HG03575 (cell line): ENCODE measurements at regions not wholly inside any gene's neighbourhood (a gene's known extent, or its start where the extent isn't known, plus 50 kb on each side); places are given as distances from the start of the nearest gene placed in this dataset.
"Not testable (repeated sequence)": the region's sequence is repeated elsewhere in the genome, so short reads cannot be mapped to it uniquely, and the experiment has no call there.

Source experiments
- ATAC-seq: cut with Tn5 transposase; IDR thresholded peaks from one replicate; pipeline ENCODE4 v1.9.1; 2021; ENCODE audit not compliant: unreplicated experiment, insufficient number of reproducible peaks, low FRiP score; ENCODE audit errors: extremely low read depth

GRCh38 chr5:2110137-2110933 is 227.6 kb upstream of the IRX4 start:
- ATAC-seq: no peak

GRCh38 chr5:2109566-2109965 is 226.8 kb upstream of the IRX4 start:
- ATAC-seq: no peak

GRCh38 chr5:2106721-2107120 is 224.0 kb upstream of the IRX4 start:
- ATAC-seq: no peak

- ATAC-seq: no peak
Measured at GRCh38 chr5:2105141-2105540, 222.4 kb upstream of the IRX4 start.

- no peak for ATAC-seq
Measured at GRCh38 chr5:2103940-2104339, 221.2 kb upstream of the IRX4 start.

- no peak for ATAC-seq
Measured at GRCh38 chr5:2102819-2103776, 220.4 kb upstream of the IRX4 start.

- no peak for ATAC-seq
Measured at GRCh38 chr5:2101685-2102084, 219.0 kb upstream of the IRX4 start.

- ATAC-seq: no peak
Measured at GRCh38 chr5:2096887-2097505, 214.3 kb upstream of the IRX4 start.

- ATAC-seq: no peak
Measured at GRCh38 chr5:2095011-2095410, 212.3 kb upstream of the IRX4 start.

GRCh38 chr5:2094616-2094995 is 211.9 kb upstream of the IRX4 start:
- ATAC-seq: no peak

GRCh38 chr5:2093859-2094615 is 211.3 kb upstream of the IRX4 start:
- ATAC-seq: no peak

GRCh38 chr5:2091921-2092320 is 209.2 kb upstream of the IRX4 start:
- ATAC-seq: no peak

GRCh38 chr5:2087980-2088379 is 205.3 kb upstream of the IRX4 start:
- no peak for ATAC-seq

GRCh38 chr5:2075365-2075764 is 192.6 kb upstream of the IRX4 start:
- no peak for ATAC-seq

- no peak for ATAC-seq
Measured at GRCh38 chr5:2071562-2071961, 188.8 kb upstream of the IRX4 start.

- not testable (repeated sequence) for ATAC-seq
Measured at GRCh38 chr5:2070787-2071186, 188.1 kb upstream of the IRX4 start.

GRCh38 chr5:2068531-2068930 is 185.8 kb upstream of the IRX4 start:
- ATAC-seq: no peak

GRCh38 chr5:2066373-2066772 is 183.6 kb upstream of the IRX4 start:
- no peak for ATAC-seq

- ATAC-seq: not testable (repeated sequence)
Measured at GRCh38 chr5:2063380-2063779, 180.7 kb upstream of the IRX4 start.
